Body of pancreas (tissue), 4 donors: ENCODE measurements at regions not wholly inside any gene's neighbourhood (a gene's known extent, or its start where the extent isn't known, plus 50 kb on each side); places are given as distances from the start of the nearest gene placed in this dataset.
"Not testable (repeated sequence)": the region's sequence is repeated elsewhere in the genome, so short reads cannot be mapped to it uniquely, and the experiment has no call there.

Source experiments
- ATAC-seq: fragments of 150-250 bp; one replicate; pipeline ENCODE4 v1.9.1; 2016
- DNase-seq, 4 donors: peaks; one replicate each; pipeline ENCODE4 v3.0.0-alpha.2; 2019
- H3K27ac ChIP-seq, 4 donors: fragments of 200-600 bp; sonication (generic); 1 replicate in 3 of 4; 2 replicates in 1 of 4; pipeline versions ENCODE4 v1.5.1 to v1.6.1; 2016 to 2019; ENCODE audit warnings: mild to moderate bottlenecking in 1 of 4, mixed read lengths in 1 of 4, moderate library complexity in 1 of 4
- H3K27me3 ChIP-seq, 2 donors: fragments of 200-600 bp; sonication (generic); one replicate each; pipeline ENCODE4 v1.6.0; 2016; ENCODE audit warnings: mild to moderate bottlenecking in 1 of 2
- H3K36me3 ChIP-seq, 2 donors: fragments of 200-600 bp; sonication (generic); replicated peaks in 1 of 2; 2 replicates each; pipeline ENCODE4 v1.5.1; 2016; ENCODE audit warnings: low read depth in 2 of 2; ENCODE audit not compliant: insufficient read depth in 1 of 2
- H3K4me1 ChIP-seq: fragments of 200-600 bp; sonication (generic); one replicate; pipeline ENCODE4 v1.6.0; 2016
- H3K4me3 ChIP-seq, 2 donors: fragments of 200-600 bp; sonication (generic); 1 replicate in 1 of 2; 2 replicates in 1 of 2; pipeline ENCODE4 v1.5.1; 2016 to 2019
- H3K9me3 ChIP-seq, 3 donors: fragments of 200-600 bp; sonication (generic); 1 replicate in 2 of 3; 2 replicates in 1 of 3; pipeline ENCODE4 v1.5.1; 2016
- POLR2A ChIP-seq, 3 donors: fragments of 450-650 bp; IDR thresholded peaks; one replicate each; pipeline ENCODE4 v1.6.1; 2016; ENCODE audit warnings: antibody characterized with exemption in 3 of 3, mild to moderate bottlenecking in 2 of 3
- WGBS, 2 donors: methylation state at CpG; one replicate each; pipeline ENCODE4 v1.1.5; 2017; 5-methylcytosine and 5-hydroxymethylcytosine counted together
- intact Hi-C: fragments of 100-400 bp; cut with DNase I; formaldehyde crosslinking; loops from one replicate; pipeline ENCODE4 v1.15.1; 2023
- TF ChIP-seq, protein P1 (sequence below), 7 experiments: fragments of 450-650 bp in 4 of 7; fragments of 200-600 bp in 3 of 7; sonication (generic) in 3 of 7; IDR thresholded peaks; one replicate each; pipeline ENCODE4 v1.5.1; 2016 to 2019; ENCODE audit warnings: antibody characterized with exemption in 7 of 7

DNA sequence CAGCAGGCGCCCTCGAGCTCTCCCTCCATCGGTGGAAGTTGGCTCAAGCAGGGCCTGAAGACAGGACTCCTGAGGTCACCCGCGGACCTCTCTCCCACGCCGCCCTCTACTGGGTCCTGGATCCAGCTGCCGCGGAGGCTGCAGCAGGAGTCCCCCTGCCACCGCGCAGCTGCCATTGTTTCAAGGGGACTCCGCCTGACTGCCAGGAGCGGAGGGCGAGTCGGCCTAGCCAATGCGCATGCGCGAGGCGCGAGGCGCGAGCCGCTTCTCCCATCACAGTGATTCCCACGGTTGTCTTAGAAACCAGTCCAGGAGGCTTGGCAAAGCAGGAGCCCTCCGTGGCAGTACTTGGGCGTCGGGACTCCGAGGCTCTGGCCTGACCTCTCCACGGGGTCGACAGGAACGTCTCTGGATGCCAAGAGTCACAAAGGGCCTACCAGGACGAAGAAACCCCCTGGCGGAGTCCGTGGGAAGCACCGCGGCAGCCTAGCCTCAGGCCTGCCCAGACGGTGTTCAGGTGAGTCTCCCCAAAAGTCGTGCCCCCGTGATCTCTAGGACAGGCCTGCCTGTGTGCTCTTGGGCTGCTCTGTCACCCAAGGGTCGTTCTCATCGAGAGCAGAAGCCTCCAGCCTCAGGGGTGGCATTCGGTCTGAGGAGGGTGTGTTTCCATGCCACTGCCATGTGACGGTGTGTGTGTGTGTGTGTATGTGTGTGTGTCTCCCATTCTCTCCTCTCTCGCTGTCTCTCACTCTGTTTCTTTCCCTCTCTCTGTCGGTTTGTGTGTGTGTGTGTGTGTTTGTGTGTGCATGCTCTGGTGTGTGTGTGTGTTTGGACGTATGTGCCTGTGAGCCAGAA lies 290.6 kb upstream of the ZNF337 start:
- Histone ChIP-seq H3K27ac (no peak overlapping the region), H3K27me3 (no peaks in the 10 kb centered on the region), H3K9me3 (no peaks in the 10 kb centered on the region), H3K4me3 (no peak overlapping the region), H3K36me3 (no peaks in the 10 kb centered on the region), H3K4me1 (peaks cover 8% of the 10 kb centered on the region)
- intact Hi-C loops: no loop called here
- WGBS, 2 donors: 17 to 77% methylated on average over 4 to 46 of the region's 46 CpGs
- ATAC-seq (peak; percentile 47), DNase-seq (peak in 3 of 4 donors; percentile 44 to 60 (median 48))
- TF ChIP-seq POLR2A (IDR thresholded peaks at IDR 0.05): no peak
- TF ChIP-seq, protein P1, sequence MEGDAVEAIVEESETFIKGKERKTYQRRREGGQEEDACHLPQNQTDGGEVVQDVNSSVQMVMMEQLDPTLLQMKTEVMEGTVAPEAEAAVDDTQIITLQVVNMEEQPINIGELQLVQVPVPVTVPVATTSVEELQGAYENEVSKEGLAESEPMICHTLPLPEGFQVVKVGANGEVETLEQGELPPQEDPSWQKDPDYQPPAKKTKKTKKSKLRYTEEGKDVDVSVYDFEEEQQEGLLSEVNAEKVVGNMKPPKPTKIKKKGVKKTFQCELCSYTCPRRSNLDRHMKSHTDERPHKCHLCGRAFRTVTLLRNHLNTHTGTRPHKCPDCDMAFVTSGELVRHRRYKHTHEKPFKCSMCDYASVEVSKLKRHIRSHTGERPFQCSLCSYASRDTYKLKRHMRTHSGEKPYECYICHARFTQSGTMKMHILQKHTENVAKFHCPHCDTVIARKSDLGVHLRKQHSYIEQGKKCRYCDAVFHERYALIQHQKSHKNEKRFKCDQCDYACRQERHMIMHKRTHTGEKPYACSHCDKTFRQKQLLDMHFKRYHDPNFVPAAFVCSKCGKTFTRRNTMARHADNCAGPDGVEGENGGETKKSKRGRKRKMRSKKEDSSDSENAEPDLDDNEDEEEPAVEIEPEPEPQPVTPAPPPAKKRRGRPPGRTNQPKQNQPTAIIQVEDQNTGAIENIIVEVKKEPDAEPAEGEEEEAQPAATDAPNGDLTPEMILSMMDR (IDR thresholded peaks at IDR 0.05): peak in 4 of 7 experiments; percentile 18 to 36 (median 22)

DNA sequence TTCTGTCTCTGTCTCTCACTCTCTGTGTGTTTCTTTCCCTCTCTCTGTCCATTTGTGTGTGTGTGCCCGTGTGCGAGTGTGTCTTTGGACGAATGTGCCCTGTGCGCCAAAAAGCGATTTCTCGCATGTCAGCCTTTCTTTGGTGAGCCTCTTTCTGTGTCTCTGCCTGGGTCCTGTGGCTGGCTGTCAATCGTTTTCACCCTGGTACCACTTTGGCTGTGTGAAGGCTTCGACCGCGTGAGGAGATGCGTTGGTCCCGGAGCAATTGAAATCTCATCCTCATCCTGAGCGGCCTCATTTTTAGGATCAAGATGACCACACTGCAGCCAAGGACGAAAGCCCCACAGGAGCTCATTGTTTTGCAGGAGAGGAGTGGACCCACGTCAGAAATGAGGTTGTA lies 288.9 kb upstream of the ZNF337 start:
- WGBS, 2 donors: 84% methylated on average over 15 of the region's 15 CpGs
- ATAC-seq: no peak
- intact Hi-C loops: no loop called here

DNA sequence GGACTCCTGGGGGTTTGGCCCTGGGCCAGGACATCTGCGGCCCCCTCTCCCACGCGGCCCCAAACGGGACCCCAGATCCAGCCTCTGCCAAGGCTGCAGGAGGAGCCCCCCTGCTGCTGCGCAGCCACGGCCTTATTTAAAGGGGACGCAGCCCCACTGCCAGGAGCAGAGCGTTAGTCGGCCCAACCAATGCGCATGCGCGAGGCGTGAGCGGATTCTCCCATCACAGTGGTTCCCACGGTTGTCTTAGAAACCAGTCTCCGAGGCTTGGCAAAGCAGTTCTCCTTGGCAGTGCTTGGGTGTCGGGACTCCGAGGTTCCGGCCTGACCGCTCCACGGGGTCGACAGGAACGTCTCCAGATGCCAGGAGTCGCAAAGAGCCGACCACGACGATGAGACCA lies 288.3 kb upstream of the ZNF337 start:
- Histone ChIP-seq H3K4me3 (no peak overlapping the region), H3K4me1 (peaks cover 8% of the 10 kb centered on the region), H3K27me3 (no peaks in the 10 kb centered on the region), H3K9me3 (no peaks in the 10 kb centered on the region), H3K27ac (no peak overlapping the region), H3K36me3 (no peaks in the 10 kb centered on the region)
- intact Hi-C loops: no loop called here
- TF ChIP-seq, protein P1 (IDR thresholded peaks at IDR 0.05): no peak
- TF ChIP-seq POLR2A (IDR thresholded peaks at IDR 0.05): no peak
- peak; percentile 16 to 52 (median 44) for DNase-seq
- 54 to 76% methylated on average over 4 to 27 of the region's 27 CpGs for WGBS, 2 donors
- no peak for ATAC-seq

More for the DNA sequence above, 288.9 kb upstream of the ZNF337 start:
- H3K27ac ChIP-seq: no peak overlapping the region
- DNase-seq: no peak
- peaks cover 8% of the 10 kb centered on the region for H3K4me1 ChIP-seq
- TF ChIP-seq, protein P1 (IDR thresholded peaks at IDR 0.05): no peak
- TF ChIP-seq POLR2A (IDR thresholded peaks at IDR 0.05): no peak
- H3K36me3 ChIP-seq: no peaks in the 10 kb centered on the region
- H3K27me3 ChIP-seq: no peaks in the 10 kb centered on the region
- no peak overlapping the region for H3K4me3 ChIP-seq
- H3K9me3 ChIP-seq: no peaks in the 10 kb centered on the region

DNA sequence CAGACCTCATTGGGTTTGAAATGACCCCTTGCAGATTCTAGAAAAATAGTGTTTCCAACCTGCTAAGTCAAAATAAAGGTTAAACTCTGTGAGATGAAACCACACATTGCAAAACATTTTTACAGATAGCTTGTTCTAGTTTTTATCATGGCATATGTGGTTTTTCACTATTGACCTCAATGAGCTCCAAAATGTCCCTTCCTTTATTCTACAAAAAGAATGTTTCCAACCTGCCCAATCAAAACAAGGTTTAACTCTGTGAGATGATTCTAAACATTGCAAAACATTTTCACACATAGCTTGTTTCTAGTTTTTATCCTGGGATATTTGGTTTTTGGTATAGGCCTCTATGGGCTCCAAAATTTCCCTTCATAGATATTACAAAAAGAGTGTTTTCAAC lies 286.0 kb upstream of the ZNF337 start:
- DNase-seq, H3K9me3 ChIP-seq, H3K4me1 ChIP-seq, intact Hi-C loops, H3K27ac ChIP-seq, H3K27me3 ChIP-seq, ATAC-seq, H3K4me3 ChIP-seq, H3K36me3 ChIP-seq: not testable (repeated sequence)

DNA sequence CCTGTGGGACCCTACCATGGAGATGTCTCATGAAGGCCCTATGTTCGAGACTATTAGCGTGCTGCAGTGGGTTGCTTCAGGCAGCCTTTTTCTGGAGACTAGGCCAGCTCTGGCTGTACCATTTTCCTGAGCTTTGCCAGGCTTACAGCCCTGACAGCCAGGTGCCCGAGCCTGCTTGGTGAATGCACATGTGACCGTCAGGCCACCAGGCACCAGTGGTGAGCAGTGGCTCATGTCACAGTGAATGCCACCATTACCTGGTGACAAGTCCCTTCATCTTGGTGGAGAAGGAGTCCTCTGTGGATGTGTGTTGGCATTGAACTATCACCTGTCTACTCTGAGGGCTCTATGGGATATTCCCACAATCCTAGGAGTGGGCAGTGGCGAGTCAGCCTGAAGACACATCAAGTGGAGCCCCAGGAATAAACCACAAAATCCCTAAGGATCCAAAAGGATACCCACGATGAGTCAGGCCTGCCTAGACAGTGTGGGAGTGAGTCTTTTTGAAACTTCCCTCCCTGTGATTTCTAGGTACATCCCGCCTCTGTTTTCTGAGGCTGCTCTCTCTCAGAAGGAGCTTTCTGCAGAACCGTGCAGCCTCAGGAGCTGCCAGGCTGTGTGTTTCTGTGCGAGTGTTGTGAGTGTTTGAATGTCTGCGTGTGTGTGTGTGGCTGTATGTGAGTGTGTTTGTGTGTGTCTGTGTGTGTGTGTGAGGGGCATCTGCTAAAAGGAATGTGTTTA lies 282.0 kb upstream of the ZNF337 start:
- H3K9me3 ChIP-seq, intact Hi-C loops, ATAC-seq, DNase-seq, H3K27me3 ChIP-seq, H3K27ac ChIP-seq, H3K4me1 ChIP-seq, H3K36me3 ChIP-seq, H3K4me3 ChIP-seq: not testable (repeated sequence)
- WGBS, 2 donors: 73 to 83% methylated on average over 9 to 10 of the region's 10 CpGs

DNA sequence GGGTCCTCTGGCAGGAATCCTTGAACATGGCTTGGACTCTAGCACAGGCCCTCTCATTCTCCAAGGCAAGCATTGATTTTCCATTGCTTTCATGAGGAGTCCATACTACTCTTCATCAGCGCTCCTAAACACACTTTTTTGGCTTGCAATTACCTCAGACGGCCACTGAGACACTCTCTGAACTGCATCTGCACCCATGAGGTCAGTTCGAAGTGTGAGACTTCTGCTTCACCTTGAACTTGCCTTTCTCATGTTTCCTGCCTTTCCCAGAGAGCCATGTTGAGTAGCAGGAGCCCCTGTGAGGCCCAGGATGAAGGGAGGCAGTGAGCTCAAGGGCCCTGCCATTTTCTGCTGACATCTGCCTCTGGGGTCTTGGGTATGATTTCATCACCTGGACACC lies 279.2 kb upstream of the ZNF337 start:
- DNase-seq, H3K9me3 ChIP-seq, H3K4me1 ChIP-seq, H3K36me3 ChIP-seq, H3K27me3 ChIP-seq, intact Hi-C loops, H3K4me3 ChIP-seq, ATAC-seq, H3K27ac ChIP-seq: not testable (repeated sequence)
- 40 to 56% methylated on average over 3 of the region's 3 CpGs for WGBS, 2 donors

DNA sequence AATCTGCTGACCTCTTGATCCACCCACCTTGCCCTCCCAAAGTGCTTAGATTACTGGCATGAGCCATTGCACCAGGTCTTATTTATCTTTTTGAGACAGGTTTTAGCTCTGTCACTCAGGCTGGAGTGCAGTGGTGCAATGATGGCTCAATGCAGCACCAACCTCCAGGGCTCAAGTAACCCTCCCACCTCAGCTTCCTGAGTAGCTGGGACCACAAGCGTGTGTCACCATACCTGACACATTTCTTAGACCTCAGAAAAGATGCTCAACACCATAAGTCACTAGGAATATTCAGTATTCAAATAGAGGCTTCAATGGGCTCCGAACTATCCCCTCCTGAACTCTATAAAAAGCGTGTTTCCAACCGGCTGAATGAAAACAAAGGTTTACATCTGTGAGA lies 268.6 kb upstream of the ZNF337 start:
- H3K27ac ChIP-seq, intact Hi-C loops, H3K27me3 ChIP-seq, ATAC-seq, H3K4me3 ChIP-seq, H3K36me3 ChIP-seq, H3K9me3 ChIP-seq, H3K4me1 ChIP-seq, DNase-seq: not testable (repeated sequence)
- WGBS, 2 donors: 73 to 82% methylated on average over 4 of the region's 4 CpGs

DNA sequence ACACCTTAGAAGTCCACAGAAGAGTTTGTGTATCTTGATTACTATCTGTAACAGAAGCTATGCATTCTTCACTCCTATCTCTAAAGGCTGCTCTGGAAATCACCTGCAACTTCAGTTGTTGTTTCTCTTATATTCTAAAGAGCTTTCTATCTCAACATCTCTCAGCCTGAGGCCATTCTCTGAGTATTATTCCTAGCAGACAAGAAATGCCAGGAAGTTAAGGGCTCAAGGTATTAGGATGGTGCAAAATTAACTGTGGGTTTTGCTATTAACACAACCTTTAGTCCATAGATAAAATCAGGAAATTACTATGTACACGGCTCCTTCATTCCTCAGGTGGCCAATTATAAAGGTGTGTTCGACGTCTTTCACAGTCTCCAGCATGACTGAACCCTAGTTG lies 257.2 kb upstream of the ZNF337 start:
- H3K27me3 ChIP-seq, H3K4me3 ChIP-seq, H3K36me3 ChIP-seq, H3K4me1 ChIP-seq, H3K9me3 ChIP-seq, intact Hi-C loops, DNase-seq, ATAC-seq, H3K27ac ChIP-seq: not testable (repeated sequence)
- 50 to 60% methylated on average over 3 of the region's 3 CpGs for WGBS, 2 donors

DNA sequence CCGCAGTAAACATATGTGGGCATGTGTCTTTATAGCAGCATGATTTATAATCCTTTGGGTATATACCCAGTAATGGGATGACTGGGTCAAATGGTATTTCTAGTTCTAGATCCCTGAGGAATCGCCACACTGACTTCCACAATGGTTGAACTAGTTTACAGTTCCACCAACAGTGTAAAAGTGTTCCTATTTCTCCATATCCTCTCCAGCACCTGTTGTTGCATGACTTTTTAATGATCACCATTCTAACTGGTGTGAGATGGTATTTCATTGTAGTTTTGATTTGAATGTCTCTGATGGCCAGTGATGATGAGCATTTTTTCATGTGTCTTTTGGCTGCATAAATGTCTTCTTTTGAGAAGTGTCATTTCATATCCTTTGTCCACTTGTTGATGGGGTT lies 238.6 kb upstream of the ZNF337 start:
- H3K27me3 ChIP-seq, H3K4me3 ChIP-seq, intact Hi-C loops, ATAC-seq, H3K27ac ChIP-seq, DNase-seq, H3K36me3 ChIP-seq, H3K4me1 ChIP-seq, H3K9me3 ChIP-seq: not testable (repeated sequence)
- WGBS, 2 donors: 88 to 89% methylated on average over 2 of the region's 2 CpGs
